NCI-H526 treated with DMSO at 0.1 percent for 48 hours (cell line): ENCODE measurements at regions not wholly inside any gene's neighbourhood (a gene's known extent, or its start where the extent isn't known, plus 50 kb on each side); places are given as distances from the start of the nearest gene placed in this dataset.
A peak's percentile ranks its signal among the peaks of the same experiment; 100 is the strongest.

Source experiments
- DNase-seq: peaks from one replicate; lab custom pipeline; 2025; lab: John Stamatoyannopoulos, UW

- no peak for DNase-seq
These were observed 440.4 kb downstream of the DMRT2 start for GRCh38 chr9:1490341-1491232.

GRCh38 chr9:1492156-1492555 is 442.0 kb downstream of the DMRT2 start:
- DNase-seq, result no peak

GRCh38 chr9:1495282-1496030 is 445.3 kb downstream of the DMRT2 start:
- no peak for DNase-seq

- no peak for DNase-seq
These were observed 455.3 kb downstream of the DMRT2 start for GRCh38 chr9:1505489-1505888.

DNA sequence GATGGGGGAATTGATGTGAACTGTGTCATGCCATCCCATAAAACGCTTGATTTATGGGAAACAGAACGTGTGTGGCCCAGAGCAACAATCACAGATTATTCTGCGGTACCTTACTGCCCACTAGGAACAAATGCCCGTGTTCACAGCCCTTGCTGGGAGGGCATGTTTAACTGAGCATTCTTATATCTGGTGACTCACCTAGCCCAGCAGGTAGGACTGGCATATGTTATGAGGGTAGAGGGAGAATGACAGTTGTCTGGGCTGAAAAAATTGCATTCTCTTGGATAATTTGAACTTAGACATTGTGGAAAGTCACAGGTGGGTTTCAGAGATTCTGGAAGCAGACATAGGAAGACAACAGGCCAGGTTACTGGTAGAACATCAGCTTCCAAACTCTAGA is 460.6 kb downstream of the DMRT2 start:
- DNase-seq, result no peak

DNA sequence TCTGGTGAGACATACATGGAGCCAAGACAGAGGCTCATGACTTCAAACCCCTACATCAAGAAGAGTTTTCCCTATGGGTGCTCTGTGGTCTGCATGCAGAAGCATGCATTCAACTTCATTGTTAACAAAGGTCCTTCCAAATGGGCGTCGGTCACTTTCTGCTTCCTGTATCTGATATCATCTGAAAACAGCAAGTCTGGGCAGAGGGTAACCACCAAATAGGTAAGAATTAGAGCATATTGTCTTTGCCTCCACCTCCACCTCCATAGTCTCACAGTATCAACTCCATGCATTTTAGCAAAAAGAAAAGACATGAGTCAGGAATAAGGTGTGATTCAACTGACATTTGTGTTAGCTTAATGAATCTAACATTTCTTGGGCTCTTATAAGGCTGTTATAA is 462.9 kb downstream of the DMRT2 start:
- DNase-seq, result no peak

DNA sequence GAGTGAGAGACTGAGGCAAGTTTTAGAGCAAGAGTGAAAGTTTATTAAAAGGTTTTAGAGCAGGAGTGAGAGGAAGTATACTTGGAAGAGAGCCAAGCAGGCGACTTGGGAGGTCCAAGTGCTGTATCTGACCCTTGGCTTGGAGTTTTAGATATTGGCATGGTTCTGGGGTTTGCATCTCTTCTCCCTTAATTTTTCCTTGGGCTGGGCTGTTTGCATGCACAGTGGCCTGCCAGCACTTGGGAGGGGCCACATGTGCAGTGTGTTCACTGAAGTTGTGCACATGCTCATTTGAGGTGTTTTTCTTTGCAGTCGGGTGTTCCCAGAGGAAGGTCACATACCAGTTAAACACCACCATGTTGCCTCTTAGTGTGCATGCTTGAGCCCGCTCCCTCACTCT is 464.1 kb downstream of the DMRT2 start:
- no peak for DNase-seq

DNA sequence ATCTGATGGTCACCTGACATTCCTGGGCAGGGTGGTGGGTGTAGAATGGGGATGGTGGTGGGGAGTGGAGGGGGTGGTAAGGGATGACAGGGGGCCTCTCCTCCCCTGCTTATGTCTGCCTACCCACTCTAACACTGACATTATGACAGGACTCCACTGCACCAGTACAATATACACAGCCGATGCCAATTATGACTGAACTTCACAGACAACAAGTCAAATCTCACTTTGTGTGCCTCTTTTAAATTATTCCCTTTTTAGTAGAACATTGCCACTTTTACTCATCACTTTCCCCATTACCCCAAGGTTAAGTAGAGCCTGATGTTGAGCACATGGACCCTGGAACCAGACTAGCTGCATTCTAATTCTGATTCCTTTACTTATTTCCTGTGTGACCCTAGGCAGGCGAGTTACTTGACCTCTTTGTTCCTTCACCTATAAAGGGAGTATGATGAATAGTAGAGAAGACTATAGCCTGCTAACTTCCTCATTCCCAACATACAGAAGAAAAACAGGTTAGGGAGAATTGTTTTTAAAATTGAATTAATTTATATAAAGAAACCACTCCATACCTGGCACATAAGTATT is 464.7 kb downstream of the DMRT2 start:
- no peak for DNase-seq

DNA sequence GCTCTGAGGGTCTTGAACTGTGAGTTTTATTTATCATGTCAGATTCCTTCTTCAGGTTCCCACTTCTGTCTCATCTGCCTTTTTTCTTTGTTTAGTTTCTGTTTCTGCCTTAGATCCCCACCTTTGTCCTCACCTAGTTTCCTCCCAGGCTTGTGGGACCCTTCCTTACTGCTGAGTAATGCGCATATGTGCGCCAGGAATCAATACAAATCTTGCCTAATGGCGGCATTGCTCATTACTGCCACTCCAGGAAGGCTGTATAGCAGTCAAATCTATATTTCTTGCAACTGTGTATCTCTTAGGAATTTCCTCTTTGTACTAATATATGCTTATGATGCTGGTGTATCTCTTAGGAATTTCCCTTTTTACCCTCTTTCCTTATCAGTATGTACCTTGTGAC is 465.4 kb downstream of the DMRT2 start:
- DNase-seq, result no peak

DNA sequence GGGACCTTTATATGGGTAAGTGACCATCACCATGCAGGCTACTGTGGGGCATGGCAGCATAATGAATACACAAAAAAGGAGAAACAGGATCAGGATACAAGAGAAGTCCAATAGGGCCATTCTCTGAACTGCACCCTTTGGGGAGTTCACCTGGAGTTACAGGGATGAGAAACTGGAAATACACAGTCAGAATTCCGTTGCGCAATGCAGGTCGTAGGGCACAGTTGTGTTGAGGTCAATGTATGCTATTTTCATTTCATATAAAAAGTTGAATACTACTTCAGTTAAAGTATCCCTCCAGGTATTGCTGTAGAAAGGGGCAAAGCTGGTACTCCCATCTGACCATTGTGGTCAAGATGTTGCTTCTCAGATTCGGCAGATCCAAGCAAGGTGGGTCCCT is 471.4 kb downstream of the DMRT2 start:
- DNase-seq, result no peak

- no peak for DNase-seq
These were observed 472.1 kb downstream of the DMRT2 start for GRCh38 chr9:1522219-1522767.

- DNase-seq, result no peak
These were observed 478.3 kb downstream of the DMRT2 start for GRCh38 chr9:1528456-1528855.

- no peak for DNase-seq
These were observed 480.5 kb downstream of the DMRT2 start for GRCh38 chr9:1530696-1531095.

DNA sequence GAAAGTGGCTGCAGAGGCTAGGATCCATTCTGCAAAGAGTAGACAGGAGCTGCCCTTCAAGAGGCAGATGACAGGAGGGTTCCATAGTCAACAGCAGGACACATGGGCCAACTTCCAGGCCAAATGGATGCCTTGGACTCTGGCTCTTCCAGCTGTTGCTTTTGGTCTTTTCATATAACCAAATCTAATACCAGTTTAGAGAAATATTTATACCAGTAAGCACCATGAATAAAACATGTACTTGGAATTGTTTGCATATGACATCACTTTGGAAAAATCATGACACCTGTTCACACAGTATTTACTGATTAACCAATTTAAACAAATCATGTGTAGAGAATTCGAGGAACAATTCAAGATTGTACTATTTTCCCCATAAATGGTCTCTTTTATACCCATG is 481.3 kb downstream of the DMRT2 start:
- peak; percentile 27 for DNase-seq

DNA sequence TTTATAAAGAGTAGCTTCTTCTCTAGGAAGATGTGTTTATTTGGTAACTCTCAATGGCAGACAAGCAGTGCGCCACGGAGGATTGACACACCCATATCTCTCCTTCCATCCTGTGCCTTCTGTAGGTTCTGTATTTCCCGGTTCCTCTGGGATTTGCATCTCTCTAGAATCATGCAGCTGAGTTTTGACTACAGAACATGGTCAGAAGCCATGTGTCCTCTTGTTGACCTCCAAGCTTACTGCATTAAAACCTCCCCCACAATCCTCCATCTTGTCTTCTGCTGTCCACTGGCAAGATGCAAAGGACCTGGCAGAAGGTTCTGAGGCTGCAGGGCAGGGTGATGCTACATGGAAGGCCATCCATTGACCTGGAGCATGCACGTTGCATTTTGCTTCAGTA is 482.0 kb downstream of the DMRT2 start:
- no peak for DNase-seq

DNA sequence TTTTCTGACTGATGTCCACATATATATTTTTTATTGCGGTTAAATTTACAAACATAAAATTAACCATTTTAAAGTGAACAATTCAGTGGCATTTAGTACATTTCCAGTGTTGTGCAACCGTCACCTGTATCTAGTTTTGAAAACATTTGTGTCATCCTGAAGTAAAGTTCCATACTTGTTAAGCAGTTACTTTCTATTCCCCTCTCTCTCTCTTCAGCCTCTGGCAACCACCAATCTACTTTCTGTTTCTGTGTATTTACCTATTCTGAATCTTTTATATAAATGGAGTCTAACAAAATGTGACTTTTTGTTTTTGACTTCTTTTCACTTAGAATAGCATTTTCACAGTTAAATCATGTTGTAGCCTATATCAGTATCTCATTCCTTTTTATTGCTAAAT is 480.1 kb upstream of the SMARCA2 start:
- DNase-seq, result no peak

- no peak for DNase-seq
These were observed 479.5 kb upstream of the SMARCA2 start for GRCh38 chr9:1535599-1535998.

DNA sequence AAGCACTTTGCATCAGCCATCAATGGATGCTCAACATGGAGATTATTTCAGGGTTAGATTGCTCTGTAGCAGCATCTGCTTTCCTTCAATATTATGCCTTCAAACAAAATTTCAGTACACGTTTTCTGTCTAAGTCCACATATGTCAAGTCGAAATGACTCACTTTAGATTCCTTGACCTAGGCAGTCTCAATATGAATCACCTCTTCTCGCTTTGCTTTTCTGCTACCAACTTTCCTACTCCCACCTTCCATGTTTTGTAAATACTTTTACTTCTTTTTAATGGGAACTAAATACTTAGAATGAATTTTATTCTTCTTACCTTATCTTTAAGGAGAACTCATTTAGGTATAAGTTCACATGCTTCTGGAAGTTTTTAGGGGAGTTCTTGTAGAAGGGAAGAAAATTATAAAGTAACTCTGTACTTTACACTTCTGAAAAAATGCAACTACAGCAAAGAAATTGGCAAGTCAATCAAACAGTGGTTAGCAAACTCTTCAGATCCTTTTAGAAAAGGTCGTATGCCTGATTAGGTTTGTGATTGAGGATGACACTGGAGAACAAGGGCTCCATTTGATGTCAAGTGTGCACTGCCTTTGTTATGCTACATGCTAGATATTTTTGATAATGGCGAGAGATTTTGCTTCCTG is 478.5 kb upstream of the SMARCA2 start:
- DNase-seq, result no peak

DNA sequence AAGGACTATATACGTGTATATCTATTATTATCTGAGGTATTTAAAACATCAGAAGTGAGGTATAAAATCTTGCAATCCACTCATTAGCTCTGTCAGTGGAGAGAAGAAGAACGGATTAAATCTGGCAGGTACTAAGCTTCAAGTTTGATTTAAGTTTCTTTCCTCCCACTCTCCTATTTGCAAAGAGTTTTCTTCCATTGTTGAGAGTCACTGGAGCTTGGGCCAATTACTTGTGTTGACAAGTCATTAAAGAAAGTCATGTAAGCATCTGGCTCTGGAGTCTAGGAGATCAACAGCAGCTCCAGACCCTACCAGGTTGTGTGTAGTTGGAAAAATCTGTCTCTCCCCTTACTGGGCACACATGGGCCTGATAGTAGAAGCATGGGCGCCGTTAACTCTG is 476.8 kb upstream of the SMARCA2 start:
- no peak for DNase-seq

DNA sequence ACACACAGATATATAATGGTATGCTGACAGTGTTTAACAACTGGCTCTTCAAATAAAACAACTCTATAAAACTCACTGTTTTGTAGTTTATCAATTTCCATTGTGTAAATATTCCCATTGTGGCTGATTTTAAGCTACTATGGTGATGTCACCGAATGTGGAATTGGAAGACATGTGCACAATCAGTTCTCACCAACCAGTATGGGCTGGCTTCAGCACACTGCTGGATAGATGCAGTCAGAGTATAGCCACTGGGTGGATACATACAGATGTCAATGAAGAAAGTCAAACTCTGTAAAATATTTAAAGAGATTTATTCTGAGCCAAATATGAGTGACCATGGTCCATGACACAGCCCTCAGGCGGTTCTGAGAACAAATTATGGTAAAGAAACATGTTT is 475.9 kb upstream of the SMARCA2 start:
- DNase-seq, result no peak

DNA sequence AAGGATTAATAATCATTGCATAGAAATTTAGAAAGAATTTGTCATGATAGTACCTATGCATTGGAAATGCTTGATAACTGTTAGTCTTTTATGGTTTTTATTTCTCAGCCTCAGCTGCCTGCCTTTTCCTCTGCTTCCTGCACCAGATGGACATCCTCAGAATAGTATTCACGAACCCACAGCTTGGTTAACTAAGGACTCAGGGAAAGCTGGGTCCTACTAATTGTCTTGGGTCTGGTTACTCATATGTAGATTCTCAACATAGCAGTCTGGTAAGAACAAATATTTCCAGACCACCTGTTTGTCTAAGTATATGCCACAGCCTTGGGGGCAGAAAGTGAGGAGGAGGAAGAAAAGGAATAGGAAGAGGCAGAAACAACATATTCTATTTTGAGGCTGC is 464.5 kb upstream of the SMARCA2 start:
- DNase-seq, result no peak
